HEK293 (cell line): ENCODE measurements at regions not wholly inside any gene's neighbourhood (a gene's known extent, or its start where the extent isn't known, plus 50 kb on each side); places are given as distances from the start of the nearest gene placed in this dataset.

Experiments used
- MEIS1 ChIP-seq: sonication (generic); formaldehyde crosslinking; IDR thresholded peaks from 2 replicates; pipeline ENCODE4 v1.8.1; 2022; ENCODE audit warnings: missing genetic modification reagents, mild to moderate bottlenecking, borderline replicate concordance
- MZF1 ChIP-seq: fragments of 450-650 bp; formaldehyde crosslinking; IDR thresholded peaks from 2 replicates; pipeline ENCODE4 v1.5.1; 2017; ENCODE audit warnings: missing biosample characterization, missing genetic modification characterization, borderline replicate concordance
- OSR2 ChIP-seq: fragments of 450-650 bp; formaldehyde crosslinking; IDR thresholded peaks from 2 replicates; pipeline ENCODE4 v1.5.1; 2016; ENCODE audit warnings: missing biosample characterization, missing genetic modification characterization
- TRIM28 ChIP-seq: IDR thresholded peaks from 2 replicates; pipeline ENCODE4 v1.6.1; 2011; ENCODE audit warnings: low read length, control low read depth, borderline replicate concordance
- ZBTB8A ChIP-seq: fragments of 450-650 bp; formaldehyde crosslinking; IDR thresholded peaks from 2 replicates; pipeline ENCODE4 v1.5.1; 2016; ENCODE audit warnings: missing biosample characterization, missing genetic modification characterization
- ZFP37 ChIP-seq: fragments of 450-650 bp; formaldehyde crosslinking; IDR thresholded peaks from 2 replicates; pipeline ENCODE4 v1.5.1; 2016; ENCODE audit warnings: missing biosample characterization, missing genetic modification characterization
- ZNF132 ChIP-seq: fragments of 450-650 bp; formaldehyde crosslinking; IDR thresholded peaks from 2 replicates; pipeline ENCODE4 v1.5.1; 2017; ENCODE audit warnings: missing biosample characterization, missing genetic modification characterization, borderline replicate concordance
- ZNF146 ChIP-seq: fragments of 450-650 bp; formaldehyde crosslinking; IDR thresholded peaks from 2 replicates; pipeline ENCODE4 v1.5.1; 2016; ENCODE audit warnings: missing biosample characterization, missing genetic modification characterization
- ZNF24 ChIP-seq: fragments of 450-650 bp; formaldehyde crosslinking; IDR thresholded peaks from 2 replicates; pipeline ENCODE4 v1.5.1; 2016; ENCODE audit warnings: missing biosample characterization, missing genetic modification characterization
- ZNF274 ChIP-seq, 2 experiments: fragments of 200-500 bp in 1 of 2; fragments of 450-650 bp in 1 of 2; sonication (Bioruptor generic) in 1 of 2; formaldehyde crosslinking in 1 of 2; IDR thresholded peaks; 2 replicates each; pipeline versions ENCODE4 v1.5.1 to v1.6.1; 2014 to 2016; ENCODE audit warnings: borderline replicate concordance in 1 of 2, inconsistent platforms in 1 of 2, low read length in 1 of 2, missing biosample characterization in 1 of 2, missing genetic modification characterization in 1 of 2
- ZNF366 ChIP-seq: fragments of 450-650 bp; formaldehyde crosslinking; conservative IDR thresholded peaks from 2 replicates; pipeline ENCODE4 v1.5.1; 2016; ENCODE audit warnings: missing biosample characterization, missing genetic modification characterization
- ZNF423 ChIP-seq: fragments of 450-650 bp; formaldehyde crosslinking; IDR thresholded peaks from 2 replicates; pipeline ENCODE4 v1.5.1; 2016; ENCODE audit warnings: missing biosample characterization, missing genetic modification characterization
- ZNF501 ChIP-seq: fragments of 450-650 bp; formaldehyde crosslinking; IDR thresholded peaks from 2 replicates; pipeline ENCODE4 v1.5.1; 2016; ENCODE audit warnings: missing biosample characterization, missing genetic modification characterization
- ZNF558 ChIP-seq: fragments of 450-650 bp; formaldehyde crosslinking; IDR thresholded peaks from 2 replicates; pipeline ENCODE4 v1.5.1; 2016; ENCODE audit warnings: missing biosample characterization, missing genetic modification characterization
- ZNF596 ChIP-seq: fragments of 450-650 bp; IDR thresholded peaks from 2 replicates; pipeline ENCODE4 v1.5.0; 2018; ENCODE audit warnings: missing biosample characterization, mild to moderate bottlenecking, missing genetic modification characterization, moderate library complexity
- ZNF658 ChIP-seq: fragments of 450-650 bp; formaldehyde crosslinking; IDR thresholded peaks from 2 replicates; pipeline ENCODE4; 2016; ENCODE audit warnings: missing biosample characterization, missing genetic modification characterization
- ZNF701 ChIP-seq: fragments of 450-650 bp; formaldehyde crosslinking; IDR thresholded peaks from 2 replicates; pipeline ENCODE4 v1.5.1; 2016; ENCODE audit warnings: missing biosample characterization, missing genetic modification characterization
- ZNF843 ChIP-seq: fragments of 450-650 bp; formaldehyde crosslinking; IDR thresholded peaks from 2 replicates; pipeline ENCODE4 v1.5.1; 2016; ENCODE audit warnings: missing biosample characterization, missing genetic modification characterization
- ZSCAN30 ChIP-seq: fragments of 450-650 bp; IDR thresholded peaks from 2 replicates; pipeline ENCODE4 v1.5.1; 2018; ENCODE audit warnings: missing biosample characterization, mild to moderate bottlenecking, missing genetic modification characterization, moderate library complexity
- TF ChIP-seq, protein P1 (sequence below): IDR thresholded peaks from 2 replicates; pipeline ENCODE4 v1.6.1; 2011; ENCODE audit warnings: mild to moderate bottlenecking, low read depth, low read length, borderline replicate concordance
- TF ChIP-seq, protein P2 (sequence below): fragments of 450-650 bp; formaldehyde crosslinking; IDR thresholded peaks from 2 replicates; pipeline ENCODE4 v1.5.1; 2016; ENCODE audit warnings: missing biosample characterization, missing genetic modification characterization
- TF ChIP-seq, protein P3 (sequence below): fragments of 450-650 bp; formaldehyde crosslinking; IDR thresholded peaks from 2 replicates; pipeline ENCODE4 v1.5.1; 2016; ENCODE audit warnings: missing biosample characterization, missing genetic modification characterization
- TF ChIP-seq, protein P4 (sequence below): fragments of 450-650 bp; formaldehyde crosslinking; IDR thresholded peaks from 2 replicates; pipeline ENCODE4; 2016; ENCODE audit warnings: missing biosample characterization, missing genetic modification characterization
- TF ChIP-seq, protein P5 (sequence below): fragments of 450-650 bp; formaldehyde crosslinking; IDR thresholded peaks from 2 replicates; pipeline ENCODE4 v1.5.1; 2017; ENCODE audit warnings: missing biosample characterization, missing genetic modification characterization
- TF ChIP-seq, protein P6 (sequence below): fragments of 450-650 bp; formaldehyde crosslinking; IDR thresholded peaks from 2 replicates; pipeline ENCODE4 v1.5.1; 2016; ENCODE audit warnings: missing biosample characterization, missing genetic modification characterization
- TF ChIP-seq, protein P7 (sequence below): fragments of 450-650 bp; formaldehyde crosslinking; IDR thresholded peaks from 2 replicates; pipeline ENCODE4 v1.5.1; 2016; ENCODE audit warnings: missing biosample characterization, missing genetic modification characterization, low read depth
- TF ChIP-seq, protein P8 (sequence below): fragments of 450-650 bp; formaldehyde crosslinking; optimal IDR thresholded peaks from 2 replicates; pipeline ENCODE3; 2016; ENCODE audit warnings: missing biosample characterization, mild to moderate bottlenecking, missing genetic modification characterization

DNA sequence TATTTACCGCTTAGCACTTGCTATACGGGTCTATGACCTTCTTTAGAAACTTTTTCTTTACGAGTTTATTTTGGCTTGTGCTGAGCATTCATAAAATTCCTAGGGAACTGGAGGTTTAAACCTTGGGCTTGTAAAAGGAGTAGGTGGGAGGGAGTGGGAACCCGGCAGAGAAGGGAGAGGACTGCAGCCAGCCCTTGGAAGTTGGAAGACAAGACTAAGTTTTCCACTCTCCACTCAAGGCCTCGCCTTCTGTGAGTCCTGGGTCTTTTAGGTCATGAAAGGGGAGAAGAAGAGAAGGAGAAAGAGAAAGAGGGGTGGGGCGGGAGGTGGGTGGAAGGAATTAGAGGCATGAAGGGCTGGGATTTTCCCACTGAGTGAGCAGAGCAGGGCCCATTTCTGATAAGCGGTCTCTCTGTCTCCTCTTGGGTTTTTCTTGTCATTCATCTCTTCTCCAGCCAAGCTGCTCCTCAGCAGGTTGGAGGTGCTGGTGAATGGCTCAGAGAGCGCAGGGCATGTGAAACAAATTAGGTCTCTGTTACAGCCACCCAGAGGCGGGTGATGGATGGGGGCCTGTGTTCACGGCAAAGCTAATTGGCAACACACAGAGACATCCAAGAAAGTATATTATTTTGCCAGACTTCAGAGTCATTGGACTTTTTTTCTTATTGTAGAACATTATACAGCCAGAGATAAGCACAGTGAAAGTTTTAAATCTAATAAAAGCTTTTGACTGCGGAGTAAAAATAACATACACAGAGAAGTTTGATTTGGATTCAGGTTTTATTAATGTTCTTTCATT lies 247.3 kb downstream of the FOXD2 start (continued):
- TF ChIP-seq ZBTB8A (tag by site-specific recombination) (peak; percentile 44), ZNF274 (IDR thresholded peaks at IDR 0.05; ENCODE audit: low read length) (no peak), ZNF274 (tag by site-specific recombination; IDR thresholded peaks at IDR 0.05; ENCODE audit: borderline replicate concordance) (no peak), MZF1 (tag by site-specific recombination) (peak; percentile 41; the same call in 1 of the 2 replicates), ZNF658 (no peak), ZNF423 (tag by site-specific recombination) (0 out of 2 replicates have a peak, but pooled peaks have one; percentile 6), ZNF843 (peak; percentile 60), ZNF596 (tag by site-specific recombination) (no peak), ZNF501 (tag by site-specific recombination) (0 out of 2 replicates have a peak, but pooled peaks have one; percentile 11), ZNF24 (tag by site-specific recombination) (no peak), ZFP37 (tag by site-specific recombination) (no peak), OSR2 (tag by site-specific recombination) (no peak), ZNF558 (tag by site-specific recombination) (no peak), TRIM28 (0 out of 2 replicates have a peak, but pooled peaks have one; percentile 12), ZNF132 (tag by site-specific recombination) (no peak), ZSCAN30 (tag by site-specific recombination) (peak; percentile 40), ZNF146 (tag by site-specific recombination) (0 out of 2 replicates have a peak, but pooled peaks have one; percentile 29), ZNF701 (no peak), MEIS1 (CRISPR knock-in tag) (no peak), ZNF366 (tag by site-specific recombination) (peak; percentile 83)
- TF ChIP-seq, protein P1, sequence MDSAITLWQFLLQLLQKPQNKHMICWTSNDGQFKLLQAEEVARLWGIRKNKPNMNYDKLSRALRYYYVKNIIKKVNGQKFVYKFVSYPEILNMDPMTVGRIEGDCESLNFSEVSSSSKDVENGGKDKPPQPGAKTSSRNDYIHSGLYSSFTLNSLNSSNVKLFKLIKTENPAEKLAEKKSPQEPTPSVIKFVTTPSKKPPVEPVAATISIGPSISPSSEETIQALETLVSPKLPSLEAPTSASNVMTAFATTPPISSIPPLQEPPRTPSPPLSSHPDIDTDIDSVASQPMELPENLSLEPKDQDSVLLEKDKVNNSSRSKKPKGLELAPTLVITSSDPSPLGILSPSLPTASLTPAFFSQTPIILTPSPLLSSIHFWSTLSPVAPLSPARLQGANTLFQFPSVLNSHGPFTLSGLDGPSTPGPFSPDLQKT, result no peak
- TF ChIP-seq, protein P2, sequence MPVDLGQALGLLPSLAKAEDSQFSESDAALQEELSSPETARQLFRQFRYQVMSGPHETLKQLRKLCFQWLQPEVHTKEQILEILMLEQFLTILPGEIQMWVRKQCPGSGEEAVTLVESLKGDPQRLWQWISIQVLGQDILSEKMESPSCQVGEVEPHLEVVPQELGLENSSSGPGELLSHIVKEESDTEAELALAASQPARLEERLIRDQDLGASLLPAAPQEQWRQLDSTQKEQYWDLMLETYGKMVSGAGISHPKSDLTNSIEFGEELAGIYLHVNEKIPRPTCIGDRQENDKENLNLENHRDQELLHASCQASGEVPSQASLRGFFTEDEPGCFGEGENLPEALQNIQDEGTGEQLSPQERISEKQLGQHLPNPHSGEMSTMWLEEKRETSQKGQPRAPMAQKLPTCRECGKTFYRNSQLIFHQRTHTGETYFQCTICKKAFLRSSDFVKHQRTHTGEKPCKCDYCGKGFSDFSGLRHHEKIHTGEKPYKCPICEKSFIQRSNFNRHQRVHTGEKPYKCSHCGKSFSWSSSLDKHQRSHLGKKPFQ (tag by site-specific recombination), result peak; percentile 83
- TF ChIP-seq, protein P3, sequence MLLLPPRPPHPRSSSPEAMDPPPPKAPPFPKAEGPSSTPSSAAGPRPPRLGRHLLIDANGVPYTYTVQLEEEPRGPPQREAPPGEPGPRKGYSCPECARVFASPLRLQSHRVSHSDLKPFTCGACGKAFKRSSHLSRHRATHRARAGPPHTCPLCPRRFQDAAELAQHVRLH (tag by site-specific recombination), result 0 out of 2 replicates have a peak, but pooled peaks have one; percentile 4
- TF ChIP-seq, protein P4, sequence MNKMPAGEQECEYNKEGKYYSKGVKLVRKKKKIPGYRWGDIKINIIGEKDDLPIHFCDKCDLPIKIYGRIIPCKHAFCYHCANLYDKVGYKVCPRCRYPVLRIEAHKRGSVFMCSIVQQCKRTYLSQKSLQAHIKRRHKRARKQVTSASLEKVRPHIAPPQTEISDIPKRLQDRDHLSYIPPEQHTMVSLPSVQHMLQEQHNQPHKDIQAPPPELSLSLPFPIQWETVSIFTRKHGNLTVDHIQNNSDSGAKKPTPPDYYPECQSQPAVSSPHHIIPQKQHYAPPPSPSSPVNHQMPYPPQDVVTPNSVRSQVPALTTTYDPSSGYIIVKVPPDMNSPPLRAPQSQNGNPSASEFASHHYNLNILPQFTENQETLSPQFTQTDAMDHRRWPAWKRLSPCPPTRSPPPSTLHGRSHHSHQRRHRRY (tag by site-specific recombination), result no peak
- TF ChIP-seq, protein P5, sequence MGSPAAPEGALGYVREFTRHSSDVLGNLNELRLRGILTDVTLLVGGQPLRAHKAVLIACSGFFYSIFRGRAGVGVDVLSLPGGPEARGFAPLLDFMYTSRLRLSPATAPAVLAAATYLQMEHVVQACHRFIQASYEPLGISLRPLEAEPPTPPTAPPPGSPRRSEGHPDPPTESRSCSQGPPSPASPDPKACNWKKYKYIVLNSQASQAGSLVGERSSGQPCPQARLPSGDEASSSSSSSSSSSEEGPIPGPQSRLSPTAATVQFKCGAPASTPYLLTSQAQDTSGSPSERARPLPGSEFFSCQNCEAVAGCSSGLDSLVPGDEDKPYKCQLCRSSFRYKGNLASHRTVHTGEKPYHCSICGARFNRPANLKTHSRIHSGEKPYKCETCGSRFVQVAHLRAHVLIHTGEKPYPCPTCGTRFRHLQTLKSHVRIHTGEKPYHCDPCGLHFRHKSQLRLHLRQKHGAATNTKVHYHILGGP, result no peak
- TF ChIP-seq, protein P6, sequence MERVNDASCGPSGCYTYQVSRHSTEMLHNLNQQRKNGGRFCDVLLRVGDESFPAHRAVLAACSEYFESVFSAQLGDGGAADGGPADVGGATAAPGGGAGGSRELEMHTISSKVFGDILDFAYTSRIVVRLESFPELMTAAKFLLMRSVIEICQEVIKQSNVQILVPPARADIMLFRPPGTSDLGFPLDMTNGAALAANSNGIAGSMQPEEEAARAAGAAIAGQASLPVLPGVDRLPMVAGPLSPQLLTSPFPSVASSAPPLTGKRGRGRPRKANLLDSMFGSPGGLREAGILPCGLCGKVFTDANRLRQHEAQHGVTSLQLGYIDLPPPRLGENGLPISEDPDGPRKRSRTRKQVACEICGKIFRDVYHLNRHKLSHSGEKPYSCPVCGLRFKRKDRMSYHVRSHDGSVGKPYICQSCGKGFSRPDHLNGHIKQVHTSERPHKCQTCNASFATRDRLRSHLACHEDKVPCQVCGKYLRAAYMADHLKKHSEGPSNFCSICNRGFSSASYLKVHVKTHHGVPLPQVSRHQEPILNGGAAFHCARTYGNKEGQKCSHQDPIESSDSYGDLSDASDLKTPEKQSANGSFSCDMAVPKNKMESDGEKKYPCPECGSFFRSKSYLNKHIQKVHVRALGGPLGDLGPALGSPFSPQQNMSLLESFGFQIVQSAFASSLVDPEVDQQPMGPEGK (tag by site-specific recombination), result 0 out of 2 replicates have a peak, but pooled peaks have one; percentile 22
- TF ChIP-seq, protein P7, sequence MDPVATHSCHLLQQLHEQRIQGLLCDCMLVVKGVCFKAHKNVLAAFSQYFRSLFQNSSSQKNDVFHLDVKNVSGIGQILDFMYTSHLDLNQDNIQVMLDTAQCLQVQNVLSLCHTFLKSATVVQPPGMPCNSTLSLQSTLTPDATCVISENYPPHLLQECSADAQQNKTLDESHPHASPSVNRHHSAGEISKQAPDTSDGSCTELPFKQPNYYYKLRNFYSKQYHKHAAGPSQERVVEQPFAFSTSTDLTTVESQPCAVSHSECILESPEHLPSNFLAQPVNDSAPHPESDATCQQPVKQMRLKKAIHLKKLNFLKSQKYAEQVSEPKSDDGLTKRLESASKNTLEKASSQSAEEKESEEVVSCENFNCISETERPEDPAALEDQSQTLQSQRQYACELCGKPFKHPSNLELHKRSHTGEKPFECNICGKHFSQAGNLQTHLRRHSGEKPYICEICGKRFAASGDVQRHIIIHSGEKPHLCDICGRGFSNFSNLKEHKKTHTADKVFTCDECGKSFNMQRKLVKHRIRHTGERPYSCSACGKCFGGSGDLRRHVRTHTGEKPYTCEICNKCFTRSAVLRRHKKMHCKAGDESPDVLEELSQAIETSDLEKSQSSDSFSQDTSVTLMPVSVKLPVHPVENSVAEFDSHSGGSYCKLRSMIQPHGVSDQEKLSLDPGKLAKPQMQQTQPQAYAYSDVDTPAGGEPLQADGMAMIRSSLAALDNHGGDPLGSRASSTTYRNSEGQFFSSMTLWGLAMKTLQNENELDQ, result no peak
- TF ChIP-seq, protein P8, sequence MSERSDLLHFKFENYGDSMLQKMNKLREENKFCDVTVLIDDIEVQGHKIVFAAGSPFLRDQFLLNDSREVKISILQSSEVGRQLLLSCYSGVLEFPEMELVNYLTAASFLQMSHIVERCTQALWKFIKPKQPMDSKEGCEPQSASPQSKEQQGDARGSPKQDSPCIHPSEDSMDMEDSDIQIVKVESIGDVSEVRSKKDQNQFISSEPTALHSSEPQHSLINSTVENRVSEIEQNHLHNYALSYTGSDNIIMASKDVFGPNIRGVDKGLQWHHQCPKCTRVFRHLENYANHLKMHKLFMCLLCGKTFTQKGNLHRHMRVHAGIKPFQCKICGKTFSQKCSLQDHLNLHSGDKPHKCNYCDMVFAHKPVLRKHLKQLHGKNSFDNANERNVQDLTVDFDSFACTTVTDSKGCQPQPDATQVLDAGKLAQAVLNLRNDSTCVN (tag by site-specific recombination), result no peak
